MM.1S (cell line): ENCODE measurements at regions not wholly inside any gene's neighbourhood (a gene's known extent, or its start where the extent isn't known, plus 50 kb on each side); places are given as distances from the start of the nearest gene placed in this dataset.

Experiments
- EZH2phosphoT487 ChIP-seq: fragments of 300-600 bp; sonication (generic); IDR thresholded peaks from 2 replicates; pipeline ENCODE4 v1.6.1; 2018; ENCODE audit warnings: antibody characterized with exemption, low read length
- TF ChIP-seq, protein P1 (sequence below): fragments of 300-600 bp; sonication (generic); IDR thresholded peaks from 2 replicates; pipeline ENCODE4 v1.5.1; 2016; ENCODE audit warnings: antibody characterized with exemption, low read length, mixed read lengths

DNA sequence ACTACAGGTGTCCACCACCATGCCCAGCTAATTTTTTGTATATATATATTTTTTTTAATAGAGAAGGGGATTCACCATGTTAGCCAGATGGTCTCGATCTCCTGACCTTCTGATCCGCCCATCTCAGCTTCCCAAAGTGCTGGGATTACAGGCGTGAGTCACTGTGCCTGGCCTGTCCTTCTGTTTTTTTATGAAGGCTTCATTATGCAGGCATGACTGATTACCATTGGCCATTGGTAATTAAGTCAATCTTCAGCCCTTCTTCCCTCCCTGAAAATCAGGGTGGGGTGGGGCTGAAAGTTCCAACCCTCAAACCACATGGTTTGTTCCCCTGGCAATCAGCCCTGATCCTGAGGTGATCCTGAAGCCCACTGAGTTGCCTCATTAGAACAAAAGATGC lies 336.9 kb downstream of the PTTG2 start:
- TF ChIP-seq, protein P1, sequence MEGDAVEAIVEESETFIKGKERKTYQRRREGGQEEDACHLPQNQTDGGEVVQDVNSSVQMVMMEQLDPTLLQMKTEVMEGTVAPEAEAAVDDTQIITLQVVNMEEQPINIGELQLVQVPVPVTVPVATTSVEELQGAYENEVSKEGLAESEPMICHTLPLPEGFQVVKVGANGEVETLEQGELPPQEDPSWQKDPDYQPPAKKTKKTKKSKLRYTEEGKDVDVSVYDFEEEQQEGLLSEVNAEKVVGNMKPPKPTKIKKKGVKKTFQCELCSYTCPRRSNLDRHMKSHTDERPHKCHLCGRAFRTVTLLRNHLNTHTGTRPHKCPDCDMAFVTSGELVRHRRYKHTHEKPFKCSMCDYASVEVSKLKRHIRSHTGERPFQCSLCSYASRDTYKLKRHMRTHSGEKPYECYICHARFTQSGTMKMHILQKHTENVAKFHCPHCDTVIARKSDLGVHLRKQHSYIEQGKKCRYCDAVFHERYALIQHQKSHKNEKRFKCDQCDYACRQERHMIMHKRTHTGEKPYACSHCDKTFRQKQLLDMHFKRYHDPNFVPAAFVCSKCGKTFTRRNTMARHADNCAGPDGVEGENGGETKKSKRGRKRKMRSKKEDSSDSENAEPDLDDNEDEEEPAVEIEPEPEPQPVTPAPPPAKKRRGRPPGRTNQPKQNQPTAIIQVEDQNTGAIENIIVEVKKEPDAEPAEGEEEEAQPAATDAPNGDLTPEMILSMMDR, result no peak
- TF ChIP-seq EZH2phosphoT487, result no peak
